ENCODE measurements at regions not wholly inside any gene's neighbourhood (a gene's known extent, or its start where the extent isn't known, plus 50 kb on each side); places are given as distances from the start of the nearest gene placed in this dataset.

DNA sequence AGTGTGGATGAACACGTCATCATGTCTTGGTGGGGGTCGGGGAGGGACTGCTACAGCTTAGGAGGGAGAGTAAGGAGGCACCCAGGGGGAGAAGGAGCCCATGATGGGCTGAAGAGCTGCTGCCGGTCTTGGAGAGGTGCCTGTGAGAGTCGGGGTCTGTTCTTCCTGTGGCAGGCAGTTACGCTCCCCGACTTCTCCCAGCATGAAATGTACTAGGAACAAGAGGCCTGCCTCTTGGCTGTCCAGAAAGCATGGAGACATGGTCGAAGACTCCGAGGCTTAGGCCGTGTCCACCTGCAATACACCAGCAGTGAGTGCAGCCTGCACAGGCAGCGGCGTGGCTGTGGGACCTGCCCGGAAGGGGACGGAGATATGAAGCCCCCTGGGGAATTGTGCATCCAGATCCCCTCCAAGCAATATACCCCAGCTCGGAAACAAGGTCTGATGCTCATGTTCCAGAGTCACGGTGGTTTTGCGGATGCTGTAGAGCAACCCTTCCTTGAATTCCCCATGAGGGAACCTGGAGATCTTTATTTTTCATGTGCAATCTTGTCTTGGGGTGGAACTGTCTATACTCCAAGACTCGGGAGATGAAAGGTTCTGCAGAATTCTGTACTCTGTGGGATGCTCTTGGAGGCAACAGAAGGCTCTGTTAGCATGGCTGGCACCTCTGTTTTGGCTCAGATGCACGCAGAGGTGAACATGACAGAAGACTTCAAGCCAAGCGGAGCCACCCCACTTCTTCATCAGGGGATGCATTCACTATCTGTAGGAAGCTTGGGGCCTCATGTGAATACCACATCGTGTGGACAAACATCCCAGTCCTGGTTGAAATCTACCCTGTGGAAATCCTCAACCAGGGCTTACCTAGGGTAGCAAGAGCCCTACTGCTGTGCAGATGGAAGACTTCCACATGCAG lies 374.9 kb upstream of the IRX4 start:
- Histone ChIP-seq H2AFZ (ENCODE audit: low read length) (no peak overlapping the region), H3K27me3 (replicated peaks; ENCODE audit: insufficient read depth, low read length) (no peaks in the 10 kb centered on the region), H3F3A (ENCODE audit: insufficient read depth, low read length) (no peaks in the 10 kb centered on the region), H3K9ac (ENCODE audit: low read length) (no peak overlapping the region), H3K4me3 (ENCODE audit: low read length) (no peak overlapping the region), H3K4me1 (ENCODE audit: low read length) (peaks cover 9% of the 10 kb centered on the region; the same call in 1 of the 2 replicates), H3K36me3 (replicated peaks; ENCODE audit: insufficient read depth, low read length) (no peaks in the 10 kb centered on the region), H3K79me2 (ENCODE audit: low read length) (no peaks in the 10 kb centered on the region), H3K27ac (ENCODE audit: low read length) (no peak overlapping the region), H3K9me3 (replicated peaks; ENCODE audit: insufficient read depth, low read length) (no peaks in the 10 kb centered on the region), H3K4me2 (ENCODE audit: low read depth, low read length) (no peak overlapping the region), H4K20me1 (ENCODE audit: insufficient read depth, low read length) (no peaks in the 10 kb centered on the region), H3K9me2 (replicated peaks; ENCODE audit: insufficient read depth, low read length) (no peaks in the 10 kb centered on the region)
- no peak for DNase-seq
- TF ChIP-seq EZH2 (optimal IDR thresholded peaks at IDR 0.05; ENCODE audit: low read depth, low read length) (no peak), EZH2phosphoT487 (IDR thresholded peaks at IDR 0.05; ENCODE audit: low read length) (no peak)
- TF ChIP-seq, protein P1, sequence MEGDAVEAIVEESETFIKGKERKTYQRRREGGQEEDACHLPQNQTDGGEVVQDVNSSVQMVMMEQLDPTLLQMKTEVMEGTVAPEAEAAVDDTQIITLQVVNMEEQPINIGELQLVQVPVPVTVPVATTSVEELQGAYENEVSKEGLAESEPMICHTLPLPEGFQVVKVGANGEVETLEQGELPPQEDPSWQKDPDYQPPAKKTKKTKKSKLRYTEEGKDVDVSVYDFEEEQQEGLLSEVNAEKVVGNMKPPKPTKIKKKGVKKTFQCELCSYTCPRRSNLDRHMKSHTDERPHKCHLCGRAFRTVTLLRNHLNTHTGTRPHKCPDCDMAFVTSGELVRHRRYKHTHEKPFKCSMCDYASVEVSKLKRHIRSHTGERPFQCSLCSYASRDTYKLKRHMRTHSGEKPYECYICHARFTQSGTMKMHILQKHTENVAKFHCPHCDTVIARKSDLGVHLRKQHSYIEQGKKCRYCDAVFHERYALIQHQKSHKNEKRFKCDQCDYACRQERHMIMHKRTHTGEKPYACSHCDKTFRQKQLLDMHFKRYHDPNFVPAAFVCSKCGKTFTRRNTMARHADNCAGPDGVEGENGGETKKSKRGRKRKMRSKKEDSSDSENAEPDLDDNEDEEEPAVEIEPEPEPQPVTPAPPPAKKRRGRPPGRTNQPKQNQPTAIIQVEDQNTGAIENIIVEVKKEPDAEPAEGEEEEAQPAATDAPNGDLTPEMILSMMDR (IDR thresholded peaks at IDR 0.05; ENCODE audit: low read length), result no peak

DNA sequence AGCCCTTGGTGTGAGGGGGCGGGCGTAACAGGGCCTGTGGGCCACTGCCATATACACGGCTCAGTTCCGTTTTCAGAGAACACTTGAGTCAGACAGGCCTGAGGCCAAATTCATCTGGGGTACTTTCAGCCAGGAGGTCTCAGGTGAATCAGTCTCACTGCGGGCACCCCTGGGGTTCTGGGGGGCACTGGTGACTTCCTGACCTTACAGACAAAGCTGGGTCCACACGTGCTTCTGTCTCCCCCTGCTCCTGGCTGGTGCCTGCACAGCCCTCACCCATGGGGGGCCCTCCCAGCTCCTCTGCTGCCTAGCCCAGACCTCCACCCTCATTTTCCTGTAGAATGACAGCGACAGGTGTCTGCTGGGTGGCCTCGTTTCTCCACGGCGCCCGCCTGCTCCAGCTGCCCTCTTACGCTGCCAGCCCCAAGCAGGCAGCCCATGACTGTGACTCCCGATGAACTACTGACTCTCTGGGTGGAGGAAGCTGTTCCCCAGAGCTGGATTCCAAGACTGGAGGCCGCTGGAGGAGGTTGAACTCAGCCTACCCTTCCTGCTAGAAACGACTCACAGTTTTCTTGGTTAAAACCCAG lies 374.1 kb upstream of the IRX4 start:
- H3K9ac ChIP-seq (ENCODE audit: low read length), result no peak overlapping the region
- H3K27ac ChIP-seq (ENCODE audit: low read length), result no peak overlapping the region
- H2AFZ ChIP-seq (ENCODE audit: low read length), result no peak overlapping the region
- peaks cover 9% of the 10 kb centered on the region; the same call in 1 of the 2 replicates for H3K4me1 ChIP-seq (ENCODE audit: low read length)
- no peaks in the 10 kb centered on the region for H3K36me3 ChIP-seq (replicated peaks; ENCODE audit: insufficient read depth, low read length)
- H3K4me2 ChIP-seq (ENCODE audit: low read depth, low read length), result no peak overlapping the region
- TF ChIP-seq, protein P1 (IDR thresholded peaks at IDR 0.05; ENCODE audit: low read length), result no peak
- TF ChIP-seq EZH2phosphoT487 (IDR thresholded peaks at IDR 0.05; ENCODE audit: low read length) (no peak), EZH2 (optimal IDR thresholded peaks at IDR 0.05; ENCODE audit: low read depth, low read length) (no peak)
- no peak overlapping the region for H3K4me3 ChIP-seq (ENCODE audit: low read length)
- H3K79me2 ChIP-seq (ENCODE audit: low read length), result no peaks in the 10 kb centered on the region
- H4K20me1 ChIP-seq (ENCODE audit: insufficient read depth, low read length), result no peaks in the 10 kb centered on the region
- no peaks in the 10 kb centered on the region for H3K9me3 ChIP-seq (replicated peaks; ENCODE audit: insufficient read depth, low read length)
- no peaks in the 10 kb centered on the region for H3K27me3 ChIP-seq (replicated peaks; ENCODE audit: insufficient read depth, low read length)
- H3K9me2 ChIP-seq (replicated peaks; ENCODE audit: insufficient read depth, low read length), result no peaks in the 10 kb centered on the region
- H3F3A ChIP-seq (ENCODE audit: insufficient read depth, low read length), result no peaks in the 10 kb centered on the region
- DNase-seq, result no peak

DNA sequence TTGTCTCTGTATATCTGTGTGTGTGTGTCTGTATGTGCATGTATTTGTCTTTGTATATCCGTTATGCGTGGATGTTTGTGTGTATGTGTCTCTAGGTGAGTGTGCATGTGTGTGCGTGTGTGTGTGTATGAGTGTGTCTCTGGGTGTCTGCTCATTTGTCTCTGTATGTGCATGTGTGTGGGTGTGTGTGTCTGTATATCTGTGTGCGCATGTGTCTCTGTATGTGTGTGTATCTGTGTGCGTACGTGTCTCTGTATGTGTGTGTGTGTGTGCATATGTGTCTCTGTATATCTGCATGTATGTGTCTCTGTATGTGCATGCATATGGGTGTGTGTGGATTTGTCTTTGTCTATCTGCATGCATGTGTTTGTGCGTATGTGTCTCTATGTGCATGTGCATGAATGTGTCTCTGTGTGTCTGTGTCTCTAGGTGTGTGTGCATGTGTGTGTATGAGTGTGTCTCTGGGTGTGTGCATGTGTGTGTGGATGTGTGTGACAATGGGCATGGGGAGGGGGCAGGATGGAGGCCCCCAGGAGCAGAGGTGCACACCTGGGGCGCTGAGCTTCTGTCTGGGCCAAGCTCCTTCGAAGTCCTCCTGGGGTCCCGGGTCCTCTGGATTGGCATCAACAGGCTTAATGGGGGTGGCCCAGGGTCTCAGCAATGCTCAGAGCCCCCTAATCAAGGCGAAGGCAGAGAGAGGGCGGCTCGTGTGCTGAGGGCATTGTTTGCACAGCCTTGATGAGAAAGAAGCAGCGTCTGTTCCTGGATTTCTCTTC lies 373.4 kb upstream of the IRX4 start:
- H2AFZ ChIP-seq (ENCODE audit: low read length), result no peak overlapping the region
- H3K36me3 ChIP-seq (replicated peaks; ENCODE audit: insufficient read depth, low read length), result no peaks in the 10 kb centered on the region
- DNase-seq, result no peak
- H3K4me3 ChIP-seq (ENCODE audit: low read length), result no peak overlapping the region
- H3K4me1 ChIP-seq (ENCODE audit: low read length), result peaks cover 9% of the 10 kb centered on the region; the same call in 1 of the 2 replicates
- H3K9me2 ChIP-seq (replicated peaks; ENCODE audit: insufficient read depth, low read length), result no peaks in the 10 kb centered on the region
- no peaks in the 10 kb centered on the region for H3F3A ChIP-seq (ENCODE audit: insufficient read depth, low read length)
- no peaks in the 10 kb centered on the region for H3K79me2 ChIP-seq (ENCODE audit: low read length)
- H3K27ac ChIP-seq (ENCODE audit: low read length), result no peak overlapping the region
- no peaks in the 10 kb centered on the region for H3K9me3 ChIP-seq (replicated peaks; ENCODE audit: insufficient read depth, low read length)
- no peaks in the 10 kb centered on the region for H4K20me1 ChIP-seq (ENCODE audit: insufficient read depth, low read length)
- TF ChIP-seq, protein P1 (IDR thresholded peaks at IDR 0.05; ENCODE audit: low read length), result no peak
- TF ChIP-seq EZH2phosphoT487 (IDR thresholded peaks at IDR 0.05; ENCODE audit: low read length) (no peak), EZH2 (optimal IDR thresholded peaks at IDR 0.05; ENCODE audit: low read depth, low read length) (no peak)
- no peak overlapping the region for H3K4me2 ChIP-seq (ENCODE audit: low read depth, low read length)
- H3K9ac ChIP-seq (ENCODE audit: low read length), result no peak overlapping the region
- no peaks in the 10 kb centered on the region for H3K27me3 ChIP-seq (replicated peaks; ENCODE audit: insufficient read depth, low read length)
